ENCODE measurements at regions not wholly inside any gene's neighbourhood (a gene's known extent, or its start where the extent isn't known, plus 50 kb on each side); places are given as distances from the start of the nearest gene placed in this dataset.

DNA sequence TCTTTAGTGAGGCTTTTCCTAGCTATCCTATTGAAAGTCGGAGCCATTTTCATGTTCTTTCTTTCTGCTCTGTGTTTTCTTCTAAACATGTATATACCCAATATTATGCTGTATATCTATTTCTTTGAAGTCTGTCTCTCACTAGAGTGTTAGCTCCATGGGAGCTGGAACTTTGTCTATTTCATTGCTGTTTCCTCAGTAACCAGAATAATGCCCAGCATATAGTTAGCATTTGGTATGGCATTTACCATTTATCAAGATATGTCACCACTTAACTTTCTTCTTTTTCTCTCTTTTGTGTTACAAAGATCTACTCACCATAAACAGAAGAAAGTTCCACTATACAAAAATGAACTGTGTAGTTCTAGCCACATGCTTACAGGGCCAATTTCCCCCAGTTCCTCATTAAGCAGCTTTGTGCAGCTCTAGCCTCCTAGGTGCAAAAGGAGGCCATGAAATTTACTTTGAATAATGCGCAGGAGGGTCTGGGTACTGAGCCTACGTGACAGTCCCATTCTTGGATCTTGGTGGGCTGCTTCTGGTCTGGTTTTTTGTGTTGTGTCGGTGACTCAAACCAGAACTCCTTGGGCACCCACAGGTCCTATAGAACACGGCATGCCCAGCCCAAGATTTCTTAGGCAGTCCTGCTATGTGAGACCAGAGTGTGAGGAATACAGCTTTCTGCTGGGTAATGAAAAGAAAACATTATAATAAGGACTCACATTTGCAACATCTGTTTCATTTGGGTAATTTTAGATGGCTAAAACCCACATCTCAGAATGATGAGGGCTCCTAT, 302.3 kb upstream of the IGFBP7 start:
- Histone ChIP-seq H3K4me3 (no peak overlapping the region), H3K27ac (no peak overlapping the region), H3K36me3 (no peaks in the 10 kb centered on the region), H3K27me3 (no peaks in the 10 kb centered on the region), H3K4me1 (no peaks in the 10 kb centered on the region), H3K9me3 (no peaks in the 10 kb centered on the region)
- DNase-seq (ENCODE audit: low spot score in 2 of 2): no peak
- no peak for TF ChIP-seq EP300 (IDR thresholded peaks at IDR 0.05)
- TF ChIP-seq POLR2A (IDR thresholded peaks at IDR 0.05): no peak
- TF ChIP-seq POLR2AphosphoS5 (IDR thresholded peaks at IDR 0.05): no peak
- TF ChIP-seq, protein P1, sequence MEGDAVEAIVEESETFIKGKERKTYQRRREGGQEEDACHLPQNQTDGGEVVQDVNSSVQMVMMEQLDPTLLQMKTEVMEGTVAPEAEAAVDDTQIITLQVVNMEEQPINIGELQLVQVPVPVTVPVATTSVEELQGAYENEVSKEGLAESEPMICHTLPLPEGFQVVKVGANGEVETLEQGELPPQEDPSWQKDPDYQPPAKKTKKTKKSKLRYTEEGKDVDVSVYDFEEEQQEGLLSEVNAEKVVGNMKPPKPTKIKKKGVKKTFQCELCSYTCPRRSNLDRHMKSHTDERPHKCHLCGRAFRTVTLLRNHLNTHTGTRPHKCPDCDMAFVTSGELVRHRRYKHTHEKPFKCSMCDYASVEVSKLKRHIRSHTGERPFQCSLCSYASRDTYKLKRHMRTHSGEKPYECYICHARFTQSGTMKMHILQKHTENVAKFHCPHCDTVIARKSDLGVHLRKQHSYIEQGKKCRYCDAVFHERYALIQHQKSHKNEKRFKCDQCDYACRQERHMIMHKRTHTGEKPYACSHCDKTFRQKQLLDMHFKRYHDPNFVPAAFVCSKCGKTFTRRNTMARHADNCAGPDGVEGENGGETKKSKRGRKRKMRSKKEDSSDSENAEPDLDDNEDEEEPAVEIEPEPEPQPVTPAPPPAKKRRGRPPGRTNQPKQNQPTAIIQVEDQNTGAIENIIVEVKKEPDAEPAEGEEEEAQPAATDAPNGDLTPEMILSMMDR (IDR thresholded peaks at IDR 0.05): no peak
- 83% methylated on average over 5 of the region's 5 CpGs for WGBS

DNA sequence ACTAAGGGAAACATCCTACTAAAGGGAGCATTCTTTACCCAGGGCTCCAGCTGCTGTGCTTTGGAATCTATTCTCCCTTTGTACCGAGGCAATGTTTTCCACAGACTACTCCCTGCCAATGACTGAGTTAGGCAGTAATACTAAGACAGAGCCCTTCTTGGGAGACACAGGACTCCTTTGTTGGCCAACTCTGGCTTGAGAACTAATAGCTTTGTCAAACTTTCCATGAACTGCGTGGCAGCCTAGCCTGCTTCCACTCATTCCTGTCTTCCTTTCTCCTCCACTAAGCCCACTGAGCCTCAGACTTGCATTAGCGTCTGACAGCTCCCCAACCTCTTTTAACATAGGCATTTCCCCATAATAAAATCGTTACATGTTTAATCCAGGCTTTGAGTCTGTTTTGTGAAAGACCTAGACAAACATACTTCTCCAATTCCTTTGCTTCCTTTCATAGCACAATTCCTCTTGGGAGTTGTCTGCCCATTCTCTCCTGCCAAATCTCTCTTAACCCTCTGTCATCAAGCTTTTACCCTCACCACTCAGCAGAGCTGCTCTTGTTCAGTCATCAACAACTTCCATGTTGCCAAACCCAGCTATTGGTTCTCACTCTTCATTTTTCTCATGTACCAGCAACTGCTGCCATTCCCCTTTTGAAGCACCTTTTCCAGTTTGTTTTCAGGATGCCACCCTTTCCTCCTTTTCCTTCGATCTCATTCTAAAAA, 300.3 kb upstream of the IGFBP7 start:
- H3K27me3 ChIP-seq: no peaks in the 10 kb centered on the region
- no peaks in the 10 kb centered on the region for H3K9me3 ChIP-seq
- no peak overlapping the region for H3K27ac ChIP-seq
- no peak for TF ChIP-seq EP300 (IDR thresholded peaks at IDR 0.05)
- no peak for DNase-seq (ENCODE audit: low spot score in 2 of 2)
- H3K4me1 ChIP-seq: no peaks in the 10 kb centered on the region
- WGBS: 48% methylated on average over 5 of the region's 5 CpGs
- H3K4me3 ChIP-seq: no peak overlapping the region
- H3K36me3 ChIP-seq: no peaks in the 10 kb centered on the region

DNA sequence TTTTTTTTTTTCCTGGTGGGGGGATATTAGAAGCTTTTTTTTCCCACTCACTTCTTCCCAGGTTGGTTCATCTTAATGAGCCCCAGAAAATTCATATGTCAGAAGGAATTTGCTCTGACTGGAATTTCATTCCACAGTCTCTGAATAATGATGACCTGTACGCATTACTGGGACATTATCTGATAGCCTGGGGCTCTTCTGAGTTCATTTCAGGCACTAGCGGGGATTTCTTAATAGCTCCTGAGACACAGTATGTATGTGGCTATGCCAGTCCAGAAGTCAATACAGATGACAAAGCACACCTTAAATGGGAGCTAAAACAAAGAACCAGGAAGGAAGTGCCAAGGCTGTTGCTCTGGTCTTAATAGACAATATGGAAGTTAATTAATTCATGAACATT, 295.2 kb upstream of the IGFBP7 start:
- DNase-seq (ENCODE audit: low spot score in 2 of 2): no peak
- 62% methylated on average over 2 of the region's 2 CpGs for WGBS
- no peak for TF ChIP-seq POLR2A (IDR thresholded peaks at IDR 0.05)
- TF ChIP-seq EP300 (IDR thresholded peaks at IDR 0.05): no peak
- TF ChIP-seq, protein P1 (IDR thresholded peaks at IDR 0.05): no peak
- TF ChIP-seq POLR2AphosphoS5 (IDR thresholded peaks at IDR 0.05): no peak
- no peaks in the 10 kb centered on the region for H3K9me3 ChIP-seq
- H3K36me3 ChIP-seq: no peaks in the 10 kb centered on the region
- H3K27ac ChIP-seq: no peak overlapping the region
- H3K4me3 ChIP-seq: no peak overlapping the region
- H3K27me3 ChIP-seq: no peaks in the 10 kb centered on the region
- no peaks in the 10 kb centered on the region for H3K4me1 ChIP-seq

DNA sequence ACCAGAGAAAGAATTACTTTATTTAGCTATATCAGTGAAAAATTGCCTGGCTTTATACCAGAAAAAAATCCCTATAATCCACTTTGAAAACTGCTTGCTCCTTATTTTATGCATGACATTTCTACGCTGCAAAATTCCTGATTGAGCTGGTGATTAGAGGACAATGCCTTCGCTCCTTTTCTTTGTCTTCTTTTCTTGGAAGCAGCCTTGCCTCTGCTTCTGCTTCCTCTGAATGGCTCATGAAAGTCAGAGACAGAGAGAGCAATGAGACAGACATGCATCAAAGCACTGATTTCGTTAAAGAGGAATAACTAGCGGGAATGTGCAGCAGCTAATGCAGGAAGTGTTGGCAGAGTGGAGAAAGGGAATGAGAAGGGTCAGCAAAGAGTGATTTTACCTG, 294.3 kb upstream of the IGFBP7 start:
- Histone ChIP-seq H3K27ac (no peak overlapping the region), H3K9me3 (no peaks in the 10 kb centered on the region), H3K36me3 (no peaks in the 10 kb centered on the region), H3K4me1 (no peaks in the 10 kb centered on the region), H3K27me3 (no peaks in the 10 kb centered on the region), H3K4me3 (no peak overlapping the region)
- WGBS: 62% methylated on average over 4 of the region's 4 CpGs
- TF ChIP-seq POLR2A (IDR thresholded peaks at IDR 0.05) (no peak), POLR2AphosphoS5 (IDR thresholded peaks at IDR 0.05) (no peak), EP300 (IDR thresholded peaks at IDR 0.05) (no peak)
- TF ChIP-seq, protein P1 (IDR thresholded peaks at IDR 0.05): no peak
- no peak for DNase-seq (ENCODE audit: low spot score in 2 of 2)

DNA sequence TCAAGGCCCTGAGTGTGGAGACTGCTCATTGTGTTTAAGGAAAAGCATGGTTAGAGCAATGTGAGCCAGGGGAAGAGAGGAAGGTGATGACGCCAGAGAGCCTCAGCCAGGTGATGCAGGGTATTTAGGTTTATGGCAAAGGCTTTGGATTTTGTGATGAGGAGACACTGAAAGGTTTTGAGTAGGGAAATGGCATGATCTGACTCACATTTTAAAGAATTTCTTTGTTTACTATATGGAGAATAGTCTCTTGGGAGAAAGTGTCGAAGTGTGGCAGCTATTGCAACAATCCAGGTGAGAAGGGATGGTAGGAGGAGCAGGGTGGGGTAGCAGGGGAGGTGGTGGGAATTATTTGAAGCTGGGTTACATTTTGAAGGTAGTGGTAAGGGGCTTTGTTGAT, 293.4 kb upstream of the IGFBP7 start:
- no peak for DNase-seq (ENCODE audit: low spot score in 2 of 2)
- no peaks in the 10 kb centered on the region for H3K27me3 ChIP-seq
- no peaks in the 10 kb centered on the region for H3K4me1 ChIP-seq
- TF ChIP-seq POLR2A (IDR thresholded peaks at IDR 0.05): no peak
- TF ChIP-seq EP300 (IDR thresholded peaks at IDR 0.05): no peak
- no peak for TF ChIP-seq POLR2AphosphoS5 (IDR thresholded peaks at IDR 0.05)
- TF ChIP-seq, protein P1 (IDR thresholded peaks at IDR 0.05): no peak
- WGBS: 82% methylated on average over 2 of the region's 2 CpGs
- H3K4me3 ChIP-seq: no peak overlapping the region
- no peaks in the 10 kb centered on the region for H3K9me3 ChIP-seq
- no peaks in the 10 kb centered on the region for H3K36me3 ChIP-seq
- H3K27ac ChIP-seq: no peak overlapping the region

All from suprapubic skin (tissue), 4 donors.